ENCODE measurements at regions not wholly inside any gene's neighbourhood (a gene's known extent, or its start where the extent isn't known, plus 50 kb on each side); places are given as distances from the start of the nearest gene placed in this dataset.

GRCh38 chr4:60039908-60040307 lies 1160.2 kb upstream of the ADGRL3 start:
- DNase-seq: no peak

DNA sequence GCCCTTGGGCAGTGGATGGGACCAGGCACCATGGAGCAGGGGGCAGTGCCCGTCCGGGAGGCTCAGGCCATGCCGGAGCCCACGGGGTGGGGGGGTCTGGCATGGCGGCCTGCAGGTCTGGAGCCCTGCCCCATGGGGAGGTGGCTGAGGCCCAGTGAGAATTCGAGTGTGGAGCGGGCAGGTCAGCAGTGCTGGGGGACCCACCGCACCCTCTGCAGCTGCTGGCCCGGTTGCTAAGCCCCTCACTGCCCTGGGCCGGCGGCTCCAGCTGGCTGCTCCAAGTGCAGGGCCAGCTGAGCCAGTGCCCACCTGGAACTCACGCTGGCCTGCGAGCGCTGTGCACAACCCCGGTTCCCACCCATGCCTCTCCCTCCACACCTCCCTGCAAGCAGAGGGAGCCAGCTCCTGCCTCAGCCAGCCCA lies 1157.9 kb upstream of the ADGRL3 start:
- DNase-seq: no peak

DNA sequence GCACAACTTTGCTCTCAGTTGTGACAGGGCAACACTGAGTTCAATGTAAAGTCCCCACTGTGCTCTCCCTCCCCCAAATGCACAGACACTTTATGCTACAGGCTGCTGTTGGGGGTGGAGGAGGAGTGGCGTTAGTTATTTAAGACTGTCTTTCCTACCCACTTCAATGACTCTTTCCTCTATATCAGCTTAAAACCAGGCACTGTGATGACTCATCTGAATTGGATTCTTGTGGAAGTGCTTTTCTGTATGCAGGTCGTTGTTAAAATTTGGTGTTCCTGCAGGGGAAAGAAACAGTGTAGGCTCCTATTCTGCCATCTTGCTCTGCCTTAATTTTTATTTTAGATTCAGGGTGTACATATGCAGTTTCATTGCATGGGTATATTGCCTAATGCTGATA lies 1157.2 kb upstream of the ADGRL3 start:
- DNase-seq: no peak

DNA sequence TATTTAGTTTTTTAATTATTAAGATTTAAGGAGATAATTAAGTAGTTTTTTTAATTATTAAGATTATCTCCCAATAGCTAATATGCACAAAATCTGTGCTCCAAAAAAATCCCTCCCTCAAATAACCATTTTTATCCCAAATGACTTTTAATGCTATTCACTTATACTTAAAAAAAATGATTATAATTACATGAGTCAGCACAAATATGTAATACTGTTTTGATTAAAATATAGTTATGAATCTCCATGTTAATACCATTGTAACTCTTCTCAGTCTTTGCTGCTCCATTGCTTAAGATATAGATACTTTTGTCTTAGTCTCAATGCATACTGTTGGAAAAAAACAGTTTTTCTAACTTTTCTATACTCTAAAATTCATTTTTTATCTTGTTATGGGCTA lies 1121.1 kb upstream of the ADGRL3 start:
- DNase-seq: no peak

GRCh38 chr4:60081839-60082238 lies 1118.3 kb upstream of the ADGRL3 start:
- no peak for DNase-seq

- DNase-seq: no peak
These were observed 1111.2 kb upstream of the ADGRL3 start for GRCh38 chr4:60088807-60089486.

- no peak for DNase-seq
These were observed 1110.4 kb upstream of the ADGRL3 start for GRCh38 chr4:60089546-60090273.

DNA sequence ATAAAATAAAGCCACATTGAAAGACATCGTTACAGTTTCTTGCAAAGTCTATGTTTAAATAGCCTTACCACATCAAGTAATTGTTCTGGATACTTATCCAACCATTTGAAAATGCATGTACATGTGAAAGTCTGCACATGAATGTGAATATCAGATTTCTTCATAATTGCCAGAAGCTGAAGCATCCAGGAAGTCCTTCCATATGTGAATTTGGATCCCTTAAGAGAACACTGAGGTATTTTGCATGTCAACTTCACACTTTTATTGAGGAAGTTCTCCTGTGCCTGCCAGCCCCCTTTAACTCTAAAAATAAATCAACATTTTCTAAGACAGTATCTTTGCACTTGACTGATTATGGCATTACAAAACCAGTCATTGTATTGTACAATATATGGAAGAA lies 1103.5 kb upstream of the ADGRL3 start:
- no peak for DNase-seq

DNA sequence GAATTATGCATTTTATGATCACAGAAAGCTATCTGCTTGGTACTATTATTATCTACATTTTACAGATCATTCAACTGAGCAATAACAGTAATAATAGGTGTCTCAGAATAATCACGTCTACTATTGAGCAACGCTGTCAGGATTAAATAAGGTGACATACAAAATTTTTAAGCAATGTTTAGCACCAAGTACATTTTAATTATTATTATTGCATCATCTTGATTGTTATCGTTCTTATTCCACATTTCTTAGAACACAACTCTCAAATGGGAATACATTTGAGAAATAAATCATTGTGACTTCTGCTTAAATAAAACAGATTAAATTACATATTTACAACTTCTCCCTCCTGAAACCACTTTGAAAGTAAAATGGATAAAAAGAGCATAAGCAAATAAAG lies 1083.5 kb upstream of the ADGRL3 start:
- DNase-seq: no peak

DNA sequence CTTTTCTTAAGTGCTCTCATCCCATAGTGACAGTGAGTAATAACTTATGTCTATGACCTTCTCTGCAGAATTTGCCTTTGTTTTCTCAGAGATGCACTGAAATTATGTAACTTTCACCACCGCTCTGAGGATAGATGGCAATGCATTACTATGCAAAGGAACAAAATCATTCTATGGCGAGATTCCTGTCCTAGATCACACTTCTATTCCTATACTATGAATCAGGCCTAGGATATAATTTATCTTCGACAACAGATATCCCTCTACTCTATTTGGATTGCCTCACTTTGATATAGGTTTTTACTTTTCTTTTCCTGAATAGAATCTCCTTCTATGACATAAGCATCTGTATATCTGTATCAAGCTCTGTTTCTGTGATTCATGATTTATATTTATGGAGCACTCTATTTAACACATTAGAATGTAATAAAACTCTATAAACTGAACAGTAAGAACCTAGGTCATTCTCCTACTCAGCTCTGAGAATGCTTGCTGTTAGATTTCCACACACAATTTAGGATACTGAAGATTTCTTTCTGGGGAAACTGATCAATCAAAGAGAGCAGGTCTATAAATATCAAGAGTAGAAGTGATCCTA lies 1082.3 kb upstream of the ADGRL3 start:
- no peak for DNase-seq

DNA sequence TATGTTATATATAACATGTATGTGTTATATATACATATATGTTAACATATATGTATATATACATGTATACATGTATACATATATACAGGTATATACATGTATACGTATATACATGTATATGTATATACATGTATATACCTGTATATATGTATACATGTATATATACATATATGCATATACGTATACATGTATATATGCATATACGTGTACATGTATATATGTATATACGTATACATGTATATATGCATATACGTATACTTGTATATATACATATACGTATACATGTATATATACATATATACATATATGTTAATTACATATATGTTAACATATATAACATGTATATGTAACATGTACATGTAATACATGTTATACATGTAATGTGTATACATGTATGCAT lies 1077.3 kb upstream of the ADGRL3 start:
- DNase-seq: no peak

DNA sequence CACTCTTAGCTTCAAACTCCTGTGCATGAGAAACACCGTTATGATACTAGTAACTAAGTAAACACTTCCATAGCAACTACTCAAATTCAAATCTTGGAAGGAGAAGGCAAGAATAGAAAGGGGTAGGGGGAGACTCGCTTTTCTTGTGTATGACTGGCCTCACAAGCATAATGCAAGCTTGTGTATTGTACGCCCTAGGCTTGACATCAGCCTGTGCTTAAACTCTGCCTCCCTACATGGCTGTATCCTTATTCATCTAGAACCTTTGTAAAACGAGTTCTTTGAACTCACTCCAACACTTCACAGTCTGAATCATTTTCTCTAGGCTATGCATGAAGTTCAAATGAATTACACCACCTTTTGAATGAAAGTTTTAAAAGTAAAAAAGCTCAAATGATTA lies 1071.2 kb upstream of the ADGRL3 start:
- no peak for DNase-seq

GRCh38 chr4:60129740-60130139 lies 1070.4 kb upstream of the ADGRL3 start:
- no peak for DNase-seq

- DNase-seq: no peak
These were observed 1066.8 kb upstream of the ADGRL3 start for GRCh38 chr4:60133375-60133774.

- DNase-seq: no peak
These were observed 1066.0 kb upstream of the ADGRL3 start for GRCh38 chr4:60134099-60134498.

- DNase-seq: no peak
These were observed 1045.0 kb upstream of the ADGRL3 start for GRCh38 chr4:60155088-60155487.

DNA sequence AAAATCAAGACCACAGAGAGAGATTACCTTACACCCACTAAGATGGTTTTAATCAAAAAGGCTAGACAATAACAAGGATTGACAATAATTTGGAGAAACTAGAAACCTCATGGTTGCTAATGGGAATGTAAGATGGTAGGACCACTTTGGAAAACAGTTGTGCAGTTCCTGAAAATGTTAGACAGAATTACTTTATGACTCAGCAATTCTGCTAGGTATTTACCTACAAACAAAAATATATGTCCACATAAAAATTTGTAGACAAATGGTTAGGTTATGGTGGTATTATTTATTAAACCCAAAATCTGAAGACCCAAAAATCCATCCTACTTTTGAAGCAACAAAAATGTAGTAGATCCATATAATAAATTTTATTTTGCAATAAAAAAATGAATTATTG lies 1027.0 kb upstream of the ADGRL3 start:
- DNase-seq: no peak

DNA sequence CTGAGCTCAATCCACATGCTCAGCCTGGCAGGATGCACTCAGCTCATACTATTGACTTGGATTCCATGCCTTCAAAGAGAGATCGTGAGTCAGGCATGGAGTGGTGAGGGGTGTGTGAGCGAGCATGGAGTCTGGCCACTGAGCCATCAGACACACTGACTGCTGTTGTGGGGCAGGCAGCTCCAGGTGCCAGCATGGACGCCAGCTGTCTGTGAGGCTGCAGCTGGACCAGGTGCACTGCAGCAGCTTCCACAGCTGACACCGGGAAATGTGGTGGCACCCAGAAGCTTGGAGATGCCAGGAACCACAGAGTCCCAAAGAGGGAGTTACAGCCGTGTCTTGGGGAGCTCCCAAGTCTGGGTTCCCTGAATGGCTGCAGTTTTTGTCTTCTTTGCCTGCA lies 1026.4 kb upstream of the ADGRL3 start:
- no peak for DNase-seq

DNA sequence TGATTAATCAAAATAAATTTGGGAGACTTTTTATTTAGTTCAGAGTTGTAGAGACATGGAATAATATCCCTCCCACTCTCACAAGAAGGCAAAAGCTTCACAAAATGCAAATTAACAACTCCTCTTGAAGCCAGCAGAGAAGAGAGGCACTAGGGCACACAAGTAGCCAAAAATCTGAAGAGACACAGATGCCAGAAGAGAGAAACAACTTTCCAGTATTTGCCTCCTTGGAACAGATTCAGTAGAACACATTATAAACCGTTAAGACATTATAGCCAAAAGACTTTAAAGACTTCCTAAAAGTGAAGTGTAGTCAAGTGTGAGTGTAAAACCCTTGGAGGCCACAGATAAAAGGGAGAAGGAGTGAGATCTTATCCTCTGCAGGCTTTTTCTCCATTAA lies 1024.9 kb upstream of the ADGRL3 start:
- DNase-seq: no peak

GRCh38 chr4:60187428-60187827 lies 1012.7 kb upstream of the ADGRL3 start:
- DNase-seq: no peak

DNA sequence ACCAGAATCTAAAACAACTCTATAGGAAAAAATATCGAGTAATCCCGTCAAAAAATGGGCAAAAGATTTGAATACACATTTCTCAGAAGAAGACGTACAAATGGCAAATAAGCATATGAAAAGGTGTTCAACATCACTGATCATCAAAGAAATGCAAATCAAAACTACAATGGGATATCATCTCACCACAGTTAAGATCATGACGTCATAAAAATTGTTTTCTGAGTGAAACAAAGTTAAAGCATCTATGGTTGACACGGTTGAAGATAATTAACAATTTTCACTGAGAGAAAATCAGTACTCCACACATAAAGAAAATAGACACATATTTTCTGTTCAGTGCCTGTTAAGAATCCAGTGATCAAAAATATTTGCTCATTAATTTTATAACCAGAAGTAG lies 1010.8 kb upstream of the ADGRL3 start:
- DNase-seq: no peak

DNA sequence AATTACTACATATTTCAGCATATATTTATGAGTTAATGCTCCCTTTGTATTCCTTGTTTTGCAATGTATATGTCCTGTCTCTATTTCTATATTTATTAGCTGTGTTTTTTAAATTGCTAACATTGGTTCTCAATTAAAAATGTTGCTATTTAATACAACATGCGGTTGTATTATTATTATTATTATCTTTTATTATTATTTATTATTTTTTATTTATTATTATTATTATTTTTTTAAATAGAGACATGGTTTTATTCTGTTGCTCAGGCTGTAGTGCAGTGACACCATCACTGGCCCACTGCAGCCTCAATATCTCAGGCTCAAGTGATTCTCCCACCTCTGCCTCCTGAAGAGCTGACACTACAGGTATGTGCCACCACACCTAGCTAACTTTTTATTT lies 1005.9 kb upstream of the ADGRL3 start:
- no peak for DNase-seq

GRCh38 chr4:60195256-60195655 lies 1004.9 kb upstream of the ADGRL3 start:
- no peak for DNase-seq

DNA sequence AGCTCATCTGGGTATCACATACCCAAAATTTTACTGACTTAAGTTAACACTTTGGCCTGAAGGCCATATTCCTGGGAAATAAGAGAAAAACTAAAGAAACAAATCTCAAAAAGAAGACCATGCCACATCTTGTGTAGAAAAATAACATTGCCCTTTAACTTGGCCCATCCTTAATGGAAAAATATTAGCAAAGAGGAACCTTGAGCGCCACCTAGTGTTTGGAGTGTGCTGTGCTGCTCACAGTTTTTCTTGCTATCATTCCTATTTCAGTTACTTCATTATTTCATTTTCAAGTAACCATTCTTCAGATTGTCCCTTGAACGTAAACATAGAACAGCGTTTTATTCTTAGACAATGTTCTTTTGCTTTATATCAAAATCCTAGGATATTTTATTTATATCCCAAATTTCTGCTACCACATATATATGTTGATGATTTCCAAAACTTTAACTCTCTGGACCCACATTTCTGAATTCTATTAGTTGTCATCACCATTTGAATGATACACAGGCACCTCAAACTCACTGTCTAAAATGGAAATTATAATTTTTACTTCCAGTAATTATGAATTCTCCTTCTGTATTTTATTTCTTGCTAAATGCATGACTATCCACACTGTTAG lies 999.0 kb upstream of the ADGRL3 start:
- peak in 1 of 2 donors; percentile 7 for DNase-seq
